Thyroid gland (tissue), 4 donors: ENCODE measurements at regions not wholly inside any gene's neighbourhood (a gene's known extent, or its start where the extent isn't known, plus 50 kb on each side); places are given as distances from the start of the nearest gene placed in this dataset.

Source experiments
- CTCF ChIP-seq, 6 experiments: fragments of 200-600 bp in 3 of 6; fragments of 450-650 bp in 3 of 6; sonication (generic) in 3 of 6; IDR thresholded peaks; one replicate each; pipeline ENCODE4 v1.5.1; 2016 to 2019; ENCODE audit warnings: antibody characterized with exemption in 6 of 6, mild to moderate bottlenecking in 2 of 6, inconsistent platforms in 1 of 6, moderate library complexity in 1 of 6
- POLR2A ChIP-seq, 2 donors: fragments of 450-650 bp; IDR thresholded peaks; one replicate each; pipeline ENCODE4 v1.6.1; 2017; ENCODE audit warnings: antibody characterized with exemption in 2 of 2, mild to moderate bottlenecking in 2 of 2, moderate library complexity in 1 of 2

- TF ChIP-seq CTCF (IDR thresholded peaks at IDR 0.05), result no peak
- TF ChIP-seq POLR2A (IDR thresholded peaks at IDR 0.05), result no peak
Observed at GRCh38 chr9:71602652-71603051, 165.7 kb downstream of the CEMIP2 start.
